ELR (cell line): ENCODE measurements at regions not wholly inside any gene's neighbourhood (a gene's known extent, or its start where the extent isn't known, plus 50 kb on each side); places are given as distances from the start of the nearest gene placed in this dataset.

ENCODE experiments used
- DNase-seq: peaks from one replicate; pipeline ENCODE4 v3.0.0-alpha.2; 2015; ENCODE audit warnings: low read depth

GRCh38 chr12:93944911-93945310, 203.5 kb upstream of the PLXNC1 start:
- no peak for DNase-seq

DNA sequence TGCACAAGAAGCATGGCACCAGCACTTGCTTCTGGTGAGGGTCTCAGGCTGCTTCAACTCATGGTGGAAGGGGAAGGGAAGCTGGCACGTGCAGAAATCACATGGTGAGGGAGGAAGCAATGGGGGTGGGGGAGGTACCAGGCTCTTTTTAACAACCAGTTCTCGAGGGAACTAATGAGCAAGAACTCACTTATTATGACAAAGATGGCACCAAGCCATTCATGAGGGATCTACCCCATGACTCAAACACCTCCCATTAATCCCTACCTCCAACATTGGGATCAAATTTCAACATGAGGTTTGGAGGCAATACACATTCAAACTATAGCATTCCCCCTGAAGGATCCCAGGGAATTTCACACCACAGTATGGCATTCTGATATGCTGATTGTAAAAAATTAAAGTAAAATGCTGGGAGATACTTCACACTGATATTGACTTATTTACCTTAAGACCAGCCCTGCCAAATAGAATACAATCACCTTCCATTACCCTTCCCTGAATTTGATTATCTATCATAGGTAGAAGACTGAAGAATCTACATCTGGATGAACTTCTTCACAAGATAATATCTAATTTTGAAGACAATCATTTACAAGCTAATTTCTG, 201.7 kb upstream of the PLXNC1 start:
- peak; percentile 41 for DNase-seq

GRCh38 chr12:93947486-93947885, 200.9 kb upstream of the PLXNC1 start:
- no peak for DNase-seq

DNA sequence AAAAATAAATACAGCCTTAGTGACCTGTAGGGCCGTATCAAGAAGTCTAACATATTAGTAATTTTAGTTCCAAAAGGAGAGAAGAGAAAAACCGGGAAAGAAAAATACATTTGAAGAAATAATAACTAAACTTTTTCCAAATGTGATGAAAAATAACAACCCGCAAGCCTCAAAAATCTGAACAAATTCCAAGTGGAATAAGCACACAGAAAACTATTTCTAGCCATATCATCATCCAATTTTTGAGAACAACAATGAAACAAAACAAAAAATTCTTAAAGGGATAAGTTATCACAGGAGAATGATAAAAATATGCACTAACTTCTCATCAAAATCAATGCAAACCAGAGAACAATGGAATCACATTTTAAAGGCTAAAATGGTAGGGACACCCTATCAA, 198.1 kb upstream of the PLXNC1 start:
- no peak for DNase-seq

DNA sequence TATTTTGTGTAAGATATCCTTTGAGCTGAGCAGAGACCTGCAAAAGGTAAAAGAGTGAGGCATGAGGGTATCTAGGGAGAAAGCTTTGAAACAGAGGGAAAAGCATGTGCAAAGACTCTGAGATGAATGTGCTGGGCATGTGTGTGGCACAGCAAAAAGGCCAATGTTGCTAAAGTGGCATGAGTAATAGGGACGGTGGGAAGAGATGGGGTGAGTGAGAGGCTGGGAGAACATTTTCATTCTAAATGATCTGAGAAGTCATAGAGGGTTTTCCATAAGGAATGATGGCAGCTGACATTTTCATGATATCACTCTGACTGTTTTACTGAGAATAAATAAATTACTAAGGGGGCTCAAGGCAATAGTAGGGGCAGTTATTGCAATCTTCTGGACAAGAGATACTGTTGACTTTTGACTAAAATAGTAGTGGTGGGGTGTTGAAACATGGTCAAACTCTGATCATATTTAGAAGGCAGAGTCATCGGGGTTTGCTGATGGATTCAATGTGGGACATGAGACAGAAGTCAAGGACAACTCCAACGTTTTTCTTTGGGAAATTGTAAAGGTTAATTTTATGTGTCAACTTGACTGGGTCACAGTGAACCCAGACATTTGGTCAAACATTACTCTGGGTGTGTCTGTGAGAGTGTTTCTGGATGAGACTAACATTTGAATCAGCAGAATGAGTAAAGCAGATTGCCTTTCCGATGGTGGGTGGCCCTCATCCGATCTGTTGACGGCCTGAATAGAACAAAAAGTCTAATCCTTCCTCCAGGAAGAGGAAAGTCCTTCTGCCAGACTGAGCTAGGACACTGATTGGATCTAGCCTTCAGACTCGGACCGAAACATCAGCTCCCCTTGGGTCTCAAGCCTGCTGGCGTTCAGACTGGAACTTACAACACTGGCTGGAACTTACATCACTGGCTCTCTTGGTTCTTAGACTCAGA, 193.9 kb upstream of the PLXNC1 start:
- no peak for DNase-seq

GRCh38 chr12:93956551-93956950, 191.8 kb upstream of the PLXNC1 start:
- no peak for DNase-seq

GRCh38 chr12:93957168-93957567, 191.2 kb upstream of the PLXNC1 start:
- DNase-seq = no peak

DNA sequence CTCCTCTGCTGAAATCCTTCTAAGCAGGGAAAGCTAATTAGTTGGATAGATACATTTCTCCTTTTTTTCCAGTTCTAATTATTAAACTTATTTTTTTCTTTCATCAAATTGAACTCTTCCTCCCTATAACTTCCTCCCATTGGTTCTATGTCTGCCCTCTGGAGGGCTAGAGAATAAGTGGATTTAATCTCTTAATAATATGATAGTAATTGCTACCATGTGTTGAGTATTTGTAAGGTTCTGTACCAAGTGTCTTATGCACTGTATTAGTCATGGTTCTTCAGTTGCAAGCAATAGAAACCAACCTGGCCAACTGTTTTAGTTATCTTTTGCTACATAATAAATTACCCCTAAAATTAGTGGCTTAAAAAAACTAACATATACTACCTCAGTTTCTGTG, 190.5 kb upstream of the PLXNC1 start:
- peak; percentile 10 for DNase-seq

DNA sequence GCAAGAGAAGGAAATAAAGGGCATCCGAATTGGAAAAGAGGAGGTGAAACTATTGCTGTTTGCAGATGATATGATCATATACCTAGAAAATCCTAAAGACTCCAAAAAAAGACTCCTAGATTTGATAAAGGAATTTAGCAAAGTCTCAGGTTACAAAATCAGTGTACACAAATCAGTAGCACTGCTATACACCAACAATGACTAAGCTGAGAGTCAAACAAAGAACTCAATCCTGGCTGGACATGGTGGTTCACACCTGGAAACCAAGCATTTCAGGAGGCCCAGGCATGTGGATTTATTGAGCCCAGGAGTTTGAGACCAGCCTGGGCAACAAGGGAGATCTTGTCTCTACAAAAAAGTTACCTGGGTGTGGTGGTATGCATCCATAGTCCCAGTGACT, 188.7 kb upstream of the PLXNC1 start:
- DNase-seq = no peak

DNA sequence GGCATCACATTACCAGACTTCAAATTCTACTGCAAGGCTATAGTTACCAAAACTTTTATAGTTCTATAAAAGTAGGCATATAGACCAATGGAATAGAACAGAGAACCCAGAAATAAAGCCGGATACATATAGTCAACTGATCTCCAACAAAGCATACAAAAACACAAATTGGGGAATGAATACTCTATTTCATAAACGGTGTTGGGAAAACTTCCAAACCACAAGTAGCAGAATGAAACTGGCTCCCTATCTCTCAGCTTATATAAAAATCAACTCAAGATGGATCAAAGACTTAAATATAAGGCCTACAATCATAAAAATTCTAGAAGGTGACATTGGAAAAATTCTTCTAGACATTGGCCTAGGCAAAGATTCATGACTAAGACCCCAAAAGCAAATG, 187.9 kb upstream of the PLXNC1 start:
- DNase-seq = no peak

GRCh38 chr12:93962336-93962735, 186.0 kb upstream of the PLXNC1 start:
- DNase-seq = no peak

- DNase-seq = no peak
Observed at GRCh38 chr12:93964936-93965335, 183.4 kb upstream of the PLXNC1 start.

GRCh38 chr12:93966516-93967133, 181.8 kb upstream of the PLXNC1 start:
- DNase-seq = no peak

GRCh38 chr12:93967454-93967853, 180.9 kb upstream of the PLXNC1 start:
- no peak for DNase-seq

- no peak for DNase-seq
Observed at GRCh38 chr12:93968536-93969285, 179.7 kb upstream of the PLXNC1 start.

GRCh38 chr12:93970900-93971688, 177.3 kb upstream of the PLXNC1 start:
- DNase-seq = peak; percentile 52

- DNase-seq = peak; percentile 85
Observed at GRCh38 chr12:93972411-93973208, 175.8 kb upstream of the PLXNC1 start.

DNA sequence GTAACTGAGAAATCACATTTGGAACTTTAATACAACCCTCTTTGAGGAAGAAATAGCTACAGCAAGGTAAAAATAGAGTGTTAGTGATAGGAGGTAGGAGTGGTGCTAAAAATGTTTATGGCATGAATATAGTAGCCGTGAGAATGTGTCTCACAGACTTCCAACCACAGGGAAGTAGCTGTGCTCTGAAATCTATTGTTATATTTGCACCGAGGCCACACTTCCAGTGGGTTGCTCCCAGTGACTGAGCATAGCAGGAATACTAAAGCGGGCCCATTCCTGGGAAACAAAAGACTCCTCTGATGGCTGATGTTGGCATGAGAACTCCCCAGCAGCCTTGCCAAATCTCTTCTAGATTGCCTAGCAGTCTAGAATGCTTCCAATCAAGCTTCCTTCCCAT, 174.1 kb upstream of the PLXNC1 start:
- DNase-seq = no peak

DNA sequence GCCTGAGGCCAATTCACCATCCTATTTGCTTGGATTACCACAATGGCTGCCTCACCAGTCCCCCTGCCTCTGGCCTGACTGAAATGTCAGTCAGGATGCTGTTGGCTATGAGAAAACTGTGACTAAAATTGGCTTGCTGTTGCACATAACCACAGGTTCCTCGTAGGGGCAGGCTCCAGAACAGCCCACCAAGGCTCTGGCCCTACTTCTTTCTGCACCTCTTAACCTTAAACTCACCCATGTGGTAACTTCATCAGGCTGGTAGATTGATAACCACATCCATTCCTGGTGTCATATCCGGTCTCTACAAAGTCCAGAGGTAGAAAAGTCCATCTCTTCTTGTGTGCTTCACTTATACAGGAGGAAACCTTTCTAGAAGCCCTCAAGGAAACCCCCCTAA, 172.4 kb upstream of the PLXNC1 start:
- no peak for DNase-seq

DNA sequence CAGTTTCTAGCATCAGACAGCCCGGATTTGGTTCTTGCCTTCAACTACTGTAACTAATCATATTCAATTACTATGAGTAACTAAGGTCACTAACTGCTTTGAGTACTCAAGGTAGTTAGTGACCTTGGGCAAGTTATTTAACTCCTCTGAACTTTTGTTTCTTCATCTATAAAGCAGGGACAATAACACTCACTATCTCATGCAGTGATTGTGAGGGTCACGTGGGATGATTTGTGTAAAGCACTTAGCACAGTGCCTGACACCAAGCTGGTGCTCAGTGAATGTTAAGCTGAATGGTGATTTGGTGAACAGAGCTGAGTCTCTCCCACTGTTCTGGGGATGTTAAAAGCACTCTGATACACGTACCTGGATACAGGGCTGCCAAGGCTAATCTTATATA, 171.3 kb upstream of the PLXNC1 start:
- no peak for DNase-seq

GRCh38 chr12:93978553-93978952, 169.8 kb upstream of the PLXNC1 start:
- DNase-seq = peak; percentile 73
